A549 (cell line): ENCODE measurements at regions not wholly inside any gene's neighbourhood (a gene's known extent, or its start where the extent isn't known, plus 50 kb on each side); places are given as distances from the start of the nearest gene placed in this dataset.
"Not testable (repeated sequence)": the region's sequence is repeated elsewhere in the genome, so short reads cannot be mapped to it uniquely, and the experiment has no call there.

Experiments used
- ATAC-seq, 2 experiments: fragments of 200-7000 bp in 1 of 2; fragments of >200 bp in 1 of 2; cut with Nextera tagmentation in 1 of 2; cut with Tn5 transposase in 1 of 2; 3 replicates each; pipeline versions ENCODE4 v1.8.0 to v1.9.1; 2018 to 2020; ENCODE audit warnings: mild to moderate bottlenecking in 1 of 2, moderate library complexity in 1 of 2
- CTCF ChIA-PET: fragments of 300-600 bp; sonication (Branson Sonifier 250); formaldehyde crosslinking; extraction: SDS; loops from one replicate; lab custom pipeline; 2021; ENCODE audit warnings: antibody characterized with exemption, inconsistent platforms; lab: Yijun Ruan, JAX
- POLR2A ChIA-PET: fragments of 350-600 bp; formaldehyde crosslinking; extraction: SDS; loops from one replicate; lab custom pipeline; 2021; ENCODE audit warnings: antibody characterized with exemption, inconsistent platforms; lab: Yijun Ruan, JAX
- DNase-seq, 2 experiments: peaks; one replicate each; pipeline versions ENCODE4 v3.0.0 to v3.0.0-alpha.2; 2011 to 2016; ENCODE audit warnings: low read depth in 1 of 2, low spot score in 1 of 2
- FAIRE-seq: peaks from 2 replicates; lab custom pipeline; 2011; peaks lifted over from hg19 to GRCh38; lab: Jason Lieb, UNC
- H3K27ac ChIP-seq, 2 experiments: fragments of >200 bp; sonication (Bioruptor Twin); formaldehyde crosslinking; 3 replicates each; pipeline ENCODE4 v1.5.1; 2016 to 2017
- H3K4me1 ChIP-seq: fragments of >200 bp; sonication (Bioruptor Twin); formaldehyde crosslinking; 3 replicates; pipeline ENCODE4 v1.6.1; 2016
- H3K4me2 ChIP-seq: fragments of >200 bp; sonication (Bioruptor Twin); formaldehyde crosslinking; 3 replicates; pipeline ENCODE4 v1.6.1; 2016
- H3K4me3 ChIP-seq: fragments of >200 bp; sonication (Bioruptor Twin); formaldehyde crosslinking; 3 replicates; pipeline ENCODE4 v1.5.1; 2016
- H3K9me3 ChIP-seq: fragments of >200 bp; sonication (Bioruptor Twin); formaldehyde crosslinking; 3 replicates; pipeline ENCODE4 v1.6.1; 2016
- ATOH8 ChIP-seq: fragments of 250-450 bp; sonication (Bioruptor Pico); IDR thresholded peaks from 2 replicates; pipeline ENCODE4 v1.5.0; 2020; ENCODE audit warnings: low read depth, mild to moderate bottlenecking, moderate library complexity
- BHLHE40 ChIP-seq: IDR thresholded peaks from 2 replicates; pipeline ENCODE4 v1.6.1; 2012; ENCODE audit warnings: low read depth, low read length, inconsistent platforms
- EP300 ChIP-seq, 2 experiments: fragments of >200 bp; sonication (Bioruptor Twin); formaldehyde crosslinking; IDR thresholded peaks; 2 replicates in 1 of 2; 3 replicates in 1 of 2; pipeline ENCODE4 v1.6.1; 2016 to 2017
- ESRRA ChIP-seq: fragments of 150-350 bp; IDR thresholded peaks from 2 replicates; pipeline ENCODE4 v1.6.1; 2014; ENCODE audit warnings: mild to moderate bottlenecking, low read length, borderline replicate concordance
- FOSB ChIP-seq: fragments of 250-450 bp; sonication (Bioruptor Pico); IDR thresholded peaks from 2 replicates; pipeline ENCODE4 v1.5.0; 2020; ENCODE audit warnings: mild to moderate bottlenecking, moderate library complexity
- HES2 ChIP-seq: fragments of >200 bp; sonication (Bioruptor Twin); formaldehyde crosslinking; IDR thresholded peaks from 2 replicates; pipeline ENCODE4 v1.6.1; 2016
- HMGXB4 ChIP-seq: fragments of 250-450 bp; sonication (Bioruptor Pico); IDR thresholded peaks from 2 replicates; pipeline ENCODE4 v1.5.0; 2021; ENCODE audit warnings: mild to moderate bottlenecking, moderate library complexity, borderline replicate concordance
- JUN ChIP-seq, 2 experiments: fragments of >200 bp; sonication (Bioruptor Twin); formaldehyde crosslinking; IDR thresholded peaks; 2 replicates in 1 of 2; 3 replicates in 1 of 2; pipeline ENCODE4 v1.6.1; 2016 to 2017
- JUNB ChIP-seq: fragments of >200 bp; sonication (Bioruptor Twin); formaldehyde crosslinking; IDR thresholded peaks from 2 replicates; pipeline ENCODE4 v1.6.1; 2016
- KDM1A ChIP-seq: fragments of 200-600 bp; sonication (generic); IDR thresholded peaks from 2 replicates; pipeline ENCODE4 v1.6.1; 2016; ENCODE audit warnings: low read depth, mild to moderate bottlenecking
- KDM5A ChIP-seq: fragments of 200-600 bp; sonication (generic); IDR thresholded peaks from 2 replicates; pipeline ENCODE4 v1.6.1; 2016; ENCODE audit warnings: antibody characterized with exemption, mild to moderate bottlenecking
- NFE2L2 ChIP-seq: fragments of 150-350 bp; conservative IDR thresholded peaks from 2 replicates; pipeline ENCODE4 v1.6.1; 2014; ENCODE audit warnings: low read length
- PHF8 ChIP-seq: fragments of 200-600 bp; sonication (generic); IDR thresholded peaks from 2 replicates; pipeline ENCODE4 v1.6.1; 2016; ENCODE audit warnings: low read depth, mild to moderate bottlenecking, antibody characterized with exemption, moderate library complexity, borderline replicate concordance
- POLR2AphosphoS2 ChIP-seq: conservative IDR thresholded peaks from 2 replicates; pipeline ENCODE4 v1.6.1; 2012; ENCODE audit warnings: low read length, improper control_type of control experiment, inconsistent platforms
- REST ChIP-seq: fragments of 200-600 bp; sonication (generic); IDR thresholded peaks from 2 replicates; pipeline ENCODE4 v1.6.1; 2016; ENCODE audit warnings: antibody characterized with exemption, mild to moderate bottlenecking, moderate library complexity
- TFCP2L1 ChIP-seq: fragments of 250-450 bp; sonication (Bioruptor Pico); IDR thresholded peaks from 2 replicates; pipeline ENCODE4 v1.5.0; 2021; ENCODE audit warnings: mild to moderate bottlenecking
- USF2 ChIP-seq: fragments of 450-650 bp; IDR thresholded peaks from 2 replicates; pipeline ENCODE4 v1.6.1; 2014; ENCODE audit warnings: antibody characterized with exemption
- ZFP36 ChIP-seq: fragments of 450-650 bp; IDR thresholded peaks from 2 replicates; pipeline ENCODE4 v1.6.1; 2014; ENCODE audit warnings: borderline replicate concordance; ENCODE audit not compliant: partially characterized antibody
- WGBS: methylation state at CpG from one replicate; pipeline ENCODE4 v1.1.6; 2017; ENCODE audit errors: missing lambda C conversion rate; 5-methylcytosine and 5-hydroxymethylcytosine counted together

GRCh38 chr5:52300703-52301372 is 486.9 kb upstream of the ITGA1 start:
- ChIA-PET POLR2A (no interaction called here), CTCF (no interaction called here)
- DNase-seq (no peak), FAIRE-seq (no peak), ATAC-seq (no peak)
- no peak for TF ChIP-seq ESRRA
- Histone ChIP-seq H3K27ac (no peak overlapping the region), H3K9me3 (peaks cover 6% of the 10 kb centered on the region; the same call in 2 of the 3 replicates), H3K4me3 (no peak overlapping the region), H3K4me1 (no peaks in the 10 kb centered on the region), H3K4me2 (no peak overlapping the region)
- WGBS: 2% methylated on average over 2 of the region's 2 CpGs

GRCh38 chr5:52304816-52305215 is 482.9 kb upstream of the ITGA1 start:
- H3K4me3 ChIP-seq, H3K27ac ChIP-seq, ATAC-seq, FAIRE-seq, CTCF ChIA-PET, H3K9me3 ChIP-seq, H3K4me2 ChIP-seq, DNase-seq, H3K4me1 ChIP-seq, POLR2A ChIA-PET: not testable (repeated sequence)
- 1% methylated on average over 9 of the region's 9 CpGs for WGBS

- TF ChIP-seq FOSB (no peak), HMGXB4 (CRISPR knock-in tag) (no peak), JUN (IDR thresholded peaks at IDR 0.05) (no peak), KDM1A (no peak), BHLHE40 (no peak), PHF8 (no peak), NFE2L2 (no peak)
- POLR2A ChIA-PET: no interaction called here
- H3K9me3 ChIP-seq: no peaks in the 10 kb centered on the region
- no peak overlapping the region for H3K27ac ChIP-seq
- CTCF ChIA-PET: no interaction called here
- no peak overlapping the region for H3K4me2 ChIP-seq
- FAIRE-seq: no peak
- no peak for ATAC-seq
- DNase-seq: no peak
- no peak overlapping the region for H3K4me3 ChIP-seq
- no peaks in the 10 kb centered on the region for H3K4me1 ChIP-seq
These were observed 459.4 kb upstream of the ITGA1 start for GRCh38 chr5:52328220-52328806.

- no peak for DNase-seq
- no peak for ATAC-seq
- Histone ChIP-seq H3K9me3 (no peaks in the 10 kb centered on the region), H3K27ac (no peak overlapping the region), H3K4me3 (no peak overlapping the region), H3K4me1 (no peaks in the 10 kb centered on the region), H3K4me2 (no peak overlapping the region)
- 4% methylated on average over 1 of the region's 1 CpG for WGBS
- no peak for FAIRE-seq
- ChIA-PET CTCF (no interaction called here), POLR2A (no interaction called here)
- TF ChIP-seq JUNB (no peak), TFCP2L1 (CRISPR knock-in tag) (no peak), KDM5A (no peak)
These were observed 456.0 kb upstream of the ITGA1 start for GRCh38 chr5:52331725-52332124.

GRCh38 chr5:52334367-52334766 is 453.3 kb upstream of the ITGA1 start:
- ChIA-PET CTCF (no interaction called here), POLR2A (no interaction called here)
- ATAC-seq: no peak
- Histone ChIP-seq H3K9me3 (no peaks in the 10 kb centered on the region), H3K4me2 (no peak overlapping the region), H3K4me1 (no peaks in the 10 kb centered on the region), H3K27ac (no peak overlapping the region), H3K4me3 (no peak overlapping the region)
- FAIRE-seq: no peak
- 9% methylated on average over 5 of the region's 5 CpGs for WGBS
- no peak for DNase-seq
- no peak for TF ChIP-seq HES2
- no peak for TF ChIP-seq USF2
- no peak for TF ChIP-seq REST
- no peak for TF ChIP-seq ZFP36
- TF ChIP-seq POLR2AphosphoS2: no peak
- no peak for TF ChIP-seq EP300 (IDR thresholded peaks at IDR 0.05)
- TF ChIP-seq ATOH8 (CRISPR knock-in tag): no peak
